ENCODE measurements at regions not wholly inside any gene's neighbourhood (a gene's known extent, or its start where the extent isn't known, plus 50 kb on each side); places are given as distances from the start of the nearest gene placed in this dataset.

DNA sequence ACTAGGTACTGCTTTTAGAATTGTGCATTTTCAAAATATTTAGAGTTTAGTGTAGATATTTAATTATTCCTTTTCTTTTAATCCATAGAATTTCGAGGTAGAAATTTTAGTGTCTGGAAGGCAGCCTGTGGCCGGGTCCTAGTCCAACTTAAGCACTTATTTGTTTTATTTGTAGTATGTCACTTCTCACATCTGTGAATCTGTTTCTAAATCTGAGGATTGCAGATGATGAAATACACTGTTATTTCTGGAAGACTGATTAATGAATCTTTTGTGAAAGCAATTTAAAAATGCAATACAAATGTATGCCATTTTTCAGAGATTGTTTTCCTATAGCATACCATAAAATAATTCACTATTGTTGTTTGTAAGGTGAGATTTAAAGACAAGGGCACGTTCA lies 483.9 kb upstream of the TRIB2 start:
- Histone ChIP-seq H3K4me3 (replicated peaks in 1 of 3; ENCODE audit: insufficient read depth in 1 of 3, low read depth in 1 of 3, low read length in 3 of 3) (no peak overlapping the region), H3K4me2 (ENCODE audit: insufficient read depth, low read length) (no peak overlapping the region), H3K4me1 (ENCODE audit: control insufficient read depth, extremely low read depth, insufficient read depth, low read length) (no peaks in the 10 kb centered on the region), H3K9me3 (replicated peaks; ENCODE audit: control insufficient read depth, insufficient read depth, low read length) (no peaks in the 10 kb centered on the region), H3K9me1 (replicated peaks; ENCODE audit: control insufficient read depth, extremely low read depth, insufficient read depth, low read length) (no peaks in the 10 kb centered on the region), H3K27ac (ENCODE audit: insufficient read depth, low read depth, low read length) (no peak overlapping the region), H3K79me2 (ENCODE audit: control insufficient read depth, insufficient read depth, low read length) (no peaks in the 10 kb centered on the region), H3K9ac (replicated peaks; ENCODE audit: extremely low read depth, insufficient read depth, low read length) (no peak overlapping the region), H3K27me3 (ENCODE audit: control insufficient read depth in 2 of 2, insufficient read depth in 2 of 2, low read length in 2 of 2) (peaks cover 0 to 3% of the 10 kb centered on the region in 2 experiments), H3K36me3 (ENCODE audit: control insufficient read depth in 2 of 2, extremely low read depth in 1 of 2, insufficient read depth in 2 of 2, low read length in 2 of 2) (no peaks in the 10 kb centered on the region), H2AFZ (ENCODE audit: low read depth, low read length) (no peak overlapping the region), H4K20me1 (replicated peaks; ENCODE audit: control insufficient read depth, extremely low read depth, insufficient read depth, low read length) (no peaks in the 10 kb centered on the region)
- CTCF ChIA-PET, result no interaction called here
- intact Hi-C loops (cut with micrococcal nuclease), result no loop called here
- no TSS peak for BruUV-seq (replicated peaks)
- dilution Hi-C loops (cut with MboI; ENCODE audit: extremely low pct_ligation_motif_present, low sequenced_read_pairs), result no loop called here
- TF ChIP-seq FOS (IDR thresholded peaks at IDR 0.05; ENCODE audit: borderline replicate concordance, insufficient read depth, low read length), result no peak
- FAIRE-seq (no peak), DNase-seq (ENCODE audit: low read depth, low spot score) (no peak)
- POLR2A ChIA-PET, result no interaction called here

DNA sequence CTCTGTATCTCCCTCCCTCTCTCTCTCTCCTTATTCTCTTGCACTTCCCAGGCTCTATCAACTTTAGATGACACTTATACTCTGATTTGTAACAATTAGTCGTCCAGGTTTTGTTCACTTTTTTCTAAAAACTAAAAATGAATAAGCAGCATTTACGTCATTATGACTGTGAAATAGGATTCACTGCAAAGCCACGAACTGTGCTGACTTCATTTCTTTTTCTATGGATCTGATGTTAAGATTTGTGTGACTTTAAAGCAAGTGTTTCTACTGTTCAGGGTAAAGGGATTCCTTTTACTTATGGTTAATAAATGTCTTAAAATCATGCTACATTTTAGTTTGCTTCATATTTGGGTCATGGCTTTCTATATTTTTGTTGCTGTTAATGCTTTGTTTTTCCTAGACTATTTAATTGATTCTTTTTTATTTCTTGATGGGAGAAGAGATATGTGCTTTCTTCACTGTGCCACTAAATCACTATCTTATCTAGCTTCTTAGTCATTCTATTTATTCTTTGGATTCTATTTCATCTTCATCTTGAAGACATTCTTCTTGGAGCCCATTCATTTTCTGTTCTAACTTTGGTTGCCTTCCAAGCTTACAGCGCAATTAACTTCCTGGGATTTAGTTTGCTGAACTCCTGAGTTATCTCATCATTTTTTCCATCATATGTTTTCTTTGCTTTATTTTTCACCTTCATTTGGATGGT lies 480.4 kb upstream of the TRIB2 start:
- Histone ChIP-seq H3K27ac (ENCODE audit: insufficient read depth, low read depth, low read length) (no peak overlapping the region), H2AFZ (ENCODE audit: low read depth, low read length) (no peak overlapping the region), H3K79me2 (ENCODE audit: control insufficient read depth, insufficient read depth, low read length) (no peaks in the 10 kb centered on the region), H3K4me1 (ENCODE audit: control insufficient read depth, extremely low read depth, insufficient read depth, low read length) (no peaks in the 10 kb centered on the region), H4K20me1 (replicated peaks; ENCODE audit: control insufficient read depth, extremely low read depth, insufficient read depth, low read length) (no peaks in the 10 kb centered on the region), H3K36me3 (ENCODE audit: control insufficient read depth in 2 of 2, extremely low read depth in 1 of 2, insufficient read depth in 2 of 2, low read length in 2 of 2) (no peaks in the 10 kb centered on the region), H3K9me3 (replicated peaks; ENCODE audit: control insufficient read depth, insufficient read depth, low read length) (no peaks in the 10 kb centered on the region), H3K27me3 (ENCODE audit: control insufficient read depth in 2 of 2, insufficient read depth in 2 of 2, low read length in 2 of 2) (no peaks in the 10 kb centered on the region), H3K9ac (replicated peaks; ENCODE audit: extremely low read depth, insufficient read depth, low read length) (no peak overlapping the region), H3K4me3 (replicated peaks in 1 of 3; ENCODE audit: insufficient read depth in 1 of 3, low read depth in 1 of 3, low read length in 3 of 3) (no peak overlapping the region), H3K4me2 (ENCODE audit: insufficient read depth, low read length) (no peak overlapping the region), H3K9me1 (replicated peaks; ENCODE audit: control insufficient read depth, extremely low read depth, insufficient read depth, low read length) (no peaks in the 10 kb centered on the region)
- CTCF ChIA-PET, result no interaction called here
- FAIRE-seq, result no peak
- DNase-seq (ENCODE audit: low read depth, low spot score), result no peak
- no TSS peak for BruUV-seq (replicated peaks)
- TF ChIP-seq GATA2 (IDR thresholded peaks at IDR 0.05; ENCODE audit: insufficient read depth, insufficient read length, low read depth, low read length) (no peak), FOS (IDR thresholded peaks at IDR 0.05; ENCODE audit: borderline replicate concordance, insufficient read depth, low read length) (no peak), POLR2AphosphoS5 (IDR thresholded peaks at IDR 0.05; ENCODE audit: insufficient read depth, low read depth, low read length) (no peak), JUN (IDR thresholded peaks at IDR 0.05; ENCODE audit: borderline replicate concordance, insufficient read depth, insufficient read length, low read depth) (no peak), POLR2A (IDR thresholded peaks at IDR 0.05; ENCODE audit: low read depth, low read length) (no peak), EZH2 (IDR thresholded peaks at IDR 0.05; ENCODE audit: borderline replicate concordance, low read depth, low read length, severe bottlenecking) (no peak), MYC (IDR thresholded peaks at IDR 0.05; ENCODE audit: low read depth, low read length) (no peak)
- TF ChIP-seq, protein P1, sequence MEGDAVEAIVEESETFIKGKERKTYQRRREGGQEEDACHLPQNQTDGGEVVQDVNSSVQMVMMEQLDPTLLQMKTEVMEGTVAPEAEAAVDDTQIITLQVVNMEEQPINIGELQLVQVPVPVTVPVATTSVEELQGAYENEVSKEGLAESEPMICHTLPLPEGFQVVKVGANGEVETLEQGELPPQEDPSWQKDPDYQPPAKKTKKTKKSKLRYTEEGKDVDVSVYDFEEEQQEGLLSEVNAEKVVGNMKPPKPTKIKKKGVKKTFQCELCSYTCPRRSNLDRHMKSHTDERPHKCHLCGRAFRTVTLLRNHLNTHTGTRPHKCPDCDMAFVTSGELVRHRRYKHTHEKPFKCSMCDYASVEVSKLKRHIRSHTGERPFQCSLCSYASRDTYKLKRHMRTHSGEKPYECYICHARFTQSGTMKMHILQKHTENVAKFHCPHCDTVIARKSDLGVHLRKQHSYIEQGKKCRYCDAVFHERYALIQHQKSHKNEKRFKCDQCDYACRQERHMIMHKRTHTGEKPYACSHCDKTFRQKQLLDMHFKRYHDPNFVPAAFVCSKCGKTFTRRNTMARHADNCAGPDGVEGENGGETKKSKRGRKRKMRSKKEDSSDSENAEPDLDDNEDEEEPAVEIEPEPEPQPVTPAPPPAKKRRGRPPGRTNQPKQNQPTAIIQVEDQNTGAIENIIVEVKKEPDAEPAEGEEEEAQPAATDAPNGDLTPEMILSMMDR (IDR thresholded peaks at IDR 0.05; ENCODE audit: extremely low read depth in 1 of 2, insufficient read depth in 1 of 2, low read depth in 1 of 2, low read length in 2 of 2), result no peak
- TF ChIP-seq, protein P2, sequence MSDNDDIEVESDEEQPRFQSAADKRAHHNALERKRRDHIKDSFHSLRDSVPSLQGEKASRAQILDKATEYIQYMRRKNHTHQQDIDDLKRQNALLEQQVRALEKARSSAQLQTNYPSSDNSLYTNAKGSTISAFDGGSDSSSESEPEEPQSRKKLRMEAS (IDR thresholded peaks at IDR 0.05; ENCODE audit: insufficient read depth, insufficient read length), result no peak
- dilution Hi-C loops (cut with MboI; ENCODE audit: extremely low pct_ligation_motif_present, low sequenced_read_pairs) (no loop called here), intact Hi-C loops (cut with micrococcal nuclease) (no loop called here)
- POLR2A ChIA-PET, result no interaction called here

Data from endothelial cell of umbilical vein (primary cell).